Fibroblast of pulmonary artery (primary cell): ENCODE measurements at regions not wholly inside any gene's neighbourhood (a gene's known extent, or its start where the extent isn't known, plus 50 kb on each side); places are given as distances from the start of the nearest gene placed in this dataset.

Source experiments
- DNase-seq: peaks from one replicate; pipeline ENCODE4 v3.0.0-alpha.2; 2010; ENCODE audit warnings: low read depth
- H3K4me3 ChIP-seq: replicated peaks from 2 replicates; pipeline ENCODE4 v1.5.1; 2011; ENCODE audit warnings: low read depth, mild to moderate bottlenecking, control low read depth, low read length, moderate library complexity
- CTCF ChIP-seq: IDR thresholded peaks from 2 replicates; pipeline ENCODE4 v1.5.1; 2011; ENCODE audit warnings: mild to moderate bottlenecking, control low read depth, low read length, inconsistent platforms; ENCODE audit errors: missing control alignments

DNA sequence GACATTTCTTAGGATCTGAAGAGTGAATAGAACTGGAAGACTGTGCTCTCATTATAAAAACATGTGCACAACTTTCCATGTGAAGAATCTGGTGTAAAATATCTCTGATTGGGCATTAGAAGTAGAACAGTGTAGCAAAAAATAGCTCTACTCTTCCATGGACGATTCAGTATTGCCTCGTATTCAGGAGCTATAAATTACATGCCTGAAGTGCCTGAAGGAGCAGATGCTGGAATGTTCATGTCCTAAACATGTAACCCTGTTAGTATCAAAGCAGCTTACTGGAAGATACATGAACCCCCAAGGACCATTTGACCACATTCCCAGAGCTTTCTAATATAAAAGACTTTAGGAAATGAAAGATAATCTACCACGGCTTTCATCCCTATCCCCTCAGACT is 528.9 kb downstream of the DACH1 start:
- no peak overlapping the region for H3K4me3 ChIP-seq
- no peak for DNase-seq
- no peak for TF ChIP-seq CTCF

- H3K4me3 ChIP-seq = no peak overlapping the region
- TF ChIP-seq CTCF = no peak
- no peak for DNase-seq
Measured at GRCh38 chr13:71327266-71327665, 539.7 kb downstream of the DACH1 start.

GRCh38 chr13:71325556-71325955 is 541.4 kb downstream of the DACH1 start:
- no peak overlapping the region for H3K4me3 ChIP-seq
- no peak for TF ChIP-seq CTCF
- DNase-seq = no peak

GRCh38 chr13:71323266-71323665 is 543.7 kb downstream of the DACH1 start:
- no peak for DNase-seq
- no peak for TF ChIP-seq CTCF
- H3K4me3 ChIP-seq = no peak overlapping the region

- no peak overlapping the region for H3K4me3 ChIP-seq
- DNase-seq = peak; percentile 68
- TF ChIP-seq CTCF = peak; percentile 61
Measured at GRCh38 chr13:71320452-71320851, 546.6 kb downstream of the DACH1 start.

GRCh38 chr13:71316792-71317363 is 550.1 kb downstream of the DACH1 start:
- H3K4me3 ChIP-seq = no peak overlapping the region
- no peak for DNase-seq
- no peak for TF ChIP-seq CTCF

DNA sequence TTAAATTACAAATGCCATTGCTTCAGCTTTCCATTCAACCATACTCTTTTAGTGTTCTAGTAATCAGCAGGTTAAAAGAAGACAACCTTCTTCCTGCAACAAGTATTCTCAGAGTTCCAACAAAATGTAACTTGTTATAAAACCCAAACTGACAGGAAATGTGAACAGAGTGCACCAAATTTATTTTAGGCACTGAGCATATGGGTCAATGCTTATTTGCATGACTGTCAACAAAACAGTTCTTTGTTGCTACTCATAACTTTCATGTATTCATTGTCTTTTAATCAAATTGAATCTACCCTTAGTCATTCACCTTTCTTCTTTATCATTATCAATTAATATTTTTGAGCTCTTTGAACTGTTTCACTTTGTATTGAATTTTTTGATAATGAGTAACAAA is 554.1 kb downstream of the DACH1 start:
- H3K4me3 ChIP-seq = no peak overlapping the region
- DNase-seq = no peak
- TF ChIP-seq CTCF = no peak
